ENCODE measurements at regions not wholly inside any gene's neighbourhood (a gene's known extent, or its start where the extent isn't known, plus 50 kb on each side); places are given as distances from the start of the nearest gene placed in this dataset.
"Not testable (repeated sequence)": the region's sequence is repeated elsewhere in the genome, so short reads cannot be mapped to it uniquely, and the experiment has no call there.

- not testable (repeated sequence) for DNase-seq
These were observed 859.3 kb upstream of the GBE1 start for GRCh38 chr3:82620744-82621143.

DNA sequence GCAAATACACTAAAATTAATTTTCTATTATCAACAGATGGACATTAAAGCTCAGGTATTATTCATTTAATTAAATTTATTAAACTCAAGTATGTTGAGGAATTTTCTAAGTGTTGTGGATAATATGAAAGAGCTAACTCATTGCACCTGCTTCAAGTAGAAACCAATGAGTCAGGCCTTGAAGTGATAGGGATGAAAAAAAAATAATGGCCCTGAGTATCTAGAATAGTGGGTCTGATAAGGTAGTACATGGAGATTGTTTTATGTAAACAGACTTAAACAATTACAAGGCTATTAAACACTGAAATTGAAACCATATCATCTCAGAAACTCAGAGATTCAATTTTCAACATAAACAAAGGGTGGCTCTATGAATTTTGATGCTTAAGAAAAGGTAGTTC lies 857.1 kb upstream of the GBE1 start:
- DNase-seq: no peak

DNA sequence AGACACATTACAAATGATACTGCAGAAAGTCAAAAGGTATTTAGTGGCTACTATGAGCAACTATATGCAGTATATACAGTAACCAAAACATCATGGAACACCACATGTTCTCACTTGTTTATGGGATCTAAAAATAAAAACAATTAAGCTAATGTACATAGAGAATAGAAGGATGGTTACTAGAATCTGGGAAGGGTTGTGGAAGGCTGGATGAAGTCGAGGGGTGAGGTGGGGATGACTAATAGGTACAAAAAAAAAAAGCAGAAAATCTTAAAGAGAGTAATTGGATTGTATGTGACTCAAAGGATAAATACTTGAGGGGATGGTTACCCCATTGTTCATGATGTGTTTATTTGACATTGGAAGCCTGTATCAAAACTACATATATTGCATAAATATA lies 848.8 kb upstream of the GBE1 start:
- DNase-seq: no peak

DNA sequence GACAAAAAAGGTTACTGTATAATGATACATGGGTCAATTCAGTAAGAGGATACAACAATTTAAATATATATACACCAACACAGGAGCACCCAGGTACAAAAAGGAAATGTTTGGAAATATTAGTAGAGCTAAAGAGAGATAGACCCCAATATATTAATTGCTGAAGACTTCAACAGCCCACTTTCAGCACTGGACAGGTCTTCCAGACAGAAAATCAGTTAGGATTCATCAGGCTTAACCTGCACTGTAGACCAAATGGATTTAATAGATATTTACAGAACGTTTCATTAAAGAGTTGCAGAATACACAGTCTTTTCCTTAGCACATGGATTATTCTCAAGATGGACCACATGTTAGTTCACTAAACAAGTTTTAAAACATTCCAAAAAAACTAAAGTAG lies 845.9 kb upstream of the GBE1 start:
- no peak for DNase-seq

DNA sequence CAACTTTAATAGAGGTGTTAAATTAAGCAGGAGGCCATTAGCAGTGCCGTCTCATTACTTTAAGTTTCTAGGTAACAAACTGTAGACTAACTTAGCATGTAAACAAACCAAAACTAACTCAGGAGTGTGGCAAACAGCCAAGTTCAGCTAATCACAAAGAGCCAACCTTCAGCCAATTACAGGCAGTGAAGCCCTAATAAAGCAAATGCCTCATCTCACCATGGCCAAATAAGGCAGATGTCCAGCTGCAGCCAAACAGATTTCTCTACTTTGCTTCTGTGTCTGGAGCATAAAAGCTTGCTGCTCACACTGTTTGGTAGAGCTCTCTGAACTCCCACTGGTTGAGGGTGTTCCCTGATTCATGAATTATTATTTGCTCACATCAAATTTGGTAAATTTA lies 835.4 kb upstream of the GBE1 start:
- no peak for DNase-seq

- no peak for DNase-seq
These were observed 834.1 kb upstream of the GBE1 start for GRCh38 chr3:82595530-82595929.

- DNase-seq: no peak
These were observed 825.7 kb upstream of the GBE1 start for GRCh38 chr3:82587174-82587573.

DNA sequence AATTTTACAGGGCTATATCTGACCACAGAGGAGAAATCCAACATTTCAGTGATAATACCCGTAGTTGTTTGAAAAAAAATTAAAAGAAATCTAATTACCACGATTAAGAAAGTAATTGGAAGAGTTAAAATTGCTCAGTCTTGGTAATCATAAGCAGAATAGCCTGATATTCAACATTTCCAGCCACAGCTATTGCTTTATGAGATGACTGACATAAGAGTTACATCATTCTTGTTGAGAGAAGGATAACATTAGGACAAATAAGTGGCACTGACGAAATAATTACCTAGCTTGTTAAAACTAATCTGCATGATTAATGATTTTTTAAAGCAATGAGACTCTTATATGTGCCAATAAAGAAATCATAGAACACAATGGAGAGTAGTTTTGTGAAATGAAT lies 825.0 kb upstream of the GBE1 start:
- DNase-seq: no peak

DNA sequence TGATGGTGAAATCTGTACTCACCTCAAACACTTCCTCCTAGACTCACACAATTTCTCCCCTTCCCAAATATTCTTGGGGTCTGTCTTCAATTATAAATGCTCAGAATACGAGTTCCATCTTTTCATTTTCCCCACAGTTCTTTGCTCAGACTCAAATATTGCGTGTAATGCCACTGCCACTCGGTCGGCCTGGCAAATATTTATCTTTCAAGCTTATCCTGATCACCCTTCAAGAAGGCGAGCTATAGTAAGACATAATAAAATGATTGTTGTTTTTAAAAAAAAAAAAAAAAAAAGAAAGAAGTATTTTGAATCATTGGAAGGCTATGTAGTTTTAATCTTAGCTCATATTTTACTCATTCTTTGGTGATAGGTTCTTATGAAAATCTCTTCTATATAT lies 824.6 kb upstream of the GBE1 start:
- DNase-seq: not testable (repeated sequence)

- DNase-seq: not testable (repeated sequence)
These were observed 824.1 kb upstream of the GBE1 start for GRCh38 chr3:82585591-82585990.

DNA sequence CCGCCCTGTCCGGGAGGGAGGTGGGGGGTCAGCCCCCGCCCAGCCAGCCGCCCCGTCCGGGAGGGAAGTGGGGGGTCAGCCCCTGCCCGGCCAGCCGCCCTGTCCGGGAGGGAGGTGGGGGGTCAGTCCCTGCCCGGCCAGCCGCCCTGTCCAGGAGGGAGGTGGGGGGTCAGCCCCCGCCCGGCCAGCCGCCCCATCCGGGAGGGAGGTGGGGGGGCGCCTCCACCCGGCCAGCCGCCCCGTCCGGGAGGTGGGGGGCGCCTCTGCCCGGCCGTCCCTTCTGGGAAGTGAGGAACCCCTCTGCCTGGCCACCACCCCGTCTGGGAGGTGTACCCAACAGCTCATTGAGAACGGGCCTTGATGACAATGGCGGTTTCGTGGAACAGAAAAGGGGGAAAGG lies 823.4 kb upstream of the GBE1 start:
- not testable (repeated sequence) for DNase-seq

GRCh38 chr3:82584415-82584814 lies 823.0 kb upstream of the GBE1 start:
- DNase-seq: not testable (repeated sequence)

DNA sequence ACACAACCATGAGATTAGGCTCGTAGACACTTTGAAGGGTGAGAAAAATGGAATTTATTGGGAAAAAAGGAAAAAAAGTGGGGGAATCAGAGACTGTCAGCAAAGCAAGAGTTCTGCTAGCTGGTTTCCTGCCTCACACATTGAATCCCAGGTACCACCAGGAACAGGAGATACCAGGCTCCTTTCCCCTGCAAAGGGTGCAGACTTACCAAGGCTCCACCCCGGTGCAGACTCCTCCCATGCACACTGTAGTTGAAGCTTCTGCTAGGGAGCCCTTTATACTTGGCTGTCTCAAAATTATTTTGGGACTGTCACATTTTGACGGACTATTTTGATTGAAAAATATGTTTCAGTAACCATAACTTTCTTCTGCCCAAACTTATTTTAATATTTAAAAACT lies 819.9 kb upstream of the GBE1 start:
- DNase-seq: no peak

DNA sequence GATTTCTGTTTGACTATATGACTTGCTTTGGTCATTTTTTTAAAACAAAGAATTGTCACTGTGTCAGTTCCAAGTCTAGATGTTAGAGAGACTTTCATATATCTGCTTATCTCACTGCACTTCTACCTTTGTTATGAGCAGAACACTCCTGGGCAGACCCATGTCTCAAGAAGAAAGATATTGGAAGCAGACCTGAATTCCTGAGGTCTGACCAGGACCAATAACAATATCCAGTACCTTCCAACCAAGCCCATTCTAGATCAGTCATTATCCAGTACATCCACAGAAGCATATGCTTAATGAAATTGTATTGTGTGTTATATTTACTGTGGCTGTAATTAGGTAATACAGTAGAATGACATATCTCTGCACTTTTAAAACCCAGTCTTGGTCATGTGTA lies 811.3 kb upstream of the GBE1 start:
- no peak for DNase-seq

- no peak for DNase-seq
These were observed 807.4 kb upstream of the GBE1 start for GRCh38 chr3:82568776-82569338.

GRCh38 chr3:82567029-82567600 lies 805.7 kb upstream of the GBE1 start:
- DNase-seq: no peak

- DNase-seq: no peak
These were observed 801.5 kb upstream of the GBE1 start for GRCh38 chr3:82562896-82563295.

- no peak for DNase-seq
These were observed 800.3 kb upstream of the GBE1 start for GRCh38 chr3:82561784-82562183.

DNA sequence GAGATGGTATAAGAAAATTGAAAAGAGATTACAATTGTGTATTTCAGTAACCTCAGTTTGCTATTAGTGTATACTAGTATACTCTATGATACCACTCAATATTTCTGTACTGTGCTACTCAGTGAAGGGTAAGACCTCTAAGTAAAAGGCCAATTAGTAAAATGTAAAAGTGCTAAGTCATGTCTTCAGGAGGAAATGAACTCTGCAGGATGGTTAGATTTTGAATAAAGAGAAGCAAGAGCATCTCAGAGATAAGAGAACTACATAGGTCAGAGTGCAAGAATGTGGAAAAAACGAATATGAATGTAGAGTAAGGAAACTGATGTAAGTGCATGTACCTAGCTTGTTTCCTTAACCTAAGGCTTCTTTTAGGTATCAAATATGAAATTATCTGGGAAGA lies 796.6 kb upstream of the GBE1 start:
- no peak for DNase-seq

DNA sequence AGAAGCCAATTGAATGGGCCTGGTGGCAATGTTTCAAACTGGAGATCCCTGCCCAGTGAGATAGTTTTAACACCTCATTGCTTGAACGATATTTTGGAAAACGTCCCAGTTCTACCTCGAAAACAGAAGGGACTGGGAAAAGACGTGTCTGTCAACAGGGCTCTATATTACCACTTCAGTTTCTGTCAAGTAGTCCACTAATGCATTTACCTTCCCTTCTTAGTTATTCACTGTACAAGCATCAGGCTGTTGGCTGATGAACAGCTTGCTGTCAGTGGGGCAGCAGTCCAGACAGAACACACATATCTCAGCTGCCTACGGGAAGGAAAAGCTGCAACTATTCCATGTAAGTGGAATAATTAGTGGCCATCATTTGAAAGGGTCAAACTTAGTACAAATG lies 794.7 kb upstream of the GBE1 start:
- no peak for DNase-seq

GRCh38 chr3:82542556-82542955 lies 781.1 kb upstream of the GBE1 start:
- DNase-seq: not testable (repeated sequence)

DNA sequence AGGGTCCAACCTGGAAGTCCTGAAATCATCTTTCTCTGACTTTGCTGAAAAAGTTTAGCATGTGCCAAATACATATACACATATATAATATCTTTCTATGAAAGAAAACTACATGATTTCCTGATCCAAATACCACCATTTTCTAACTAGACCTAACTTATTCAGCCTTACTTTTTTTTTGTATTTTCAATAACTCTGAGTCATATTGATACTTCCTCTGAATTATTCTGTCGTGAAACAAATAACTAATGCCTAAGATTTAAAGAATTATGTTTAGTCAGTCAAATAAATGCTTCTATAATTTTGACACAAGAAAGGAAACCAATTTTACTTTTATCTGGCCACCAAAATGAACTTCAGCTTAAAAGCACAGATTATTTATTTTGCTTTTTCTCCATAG lies 760.2 kb upstream of the GBE1 start:
- DNase-seq: no peak

DNA sequence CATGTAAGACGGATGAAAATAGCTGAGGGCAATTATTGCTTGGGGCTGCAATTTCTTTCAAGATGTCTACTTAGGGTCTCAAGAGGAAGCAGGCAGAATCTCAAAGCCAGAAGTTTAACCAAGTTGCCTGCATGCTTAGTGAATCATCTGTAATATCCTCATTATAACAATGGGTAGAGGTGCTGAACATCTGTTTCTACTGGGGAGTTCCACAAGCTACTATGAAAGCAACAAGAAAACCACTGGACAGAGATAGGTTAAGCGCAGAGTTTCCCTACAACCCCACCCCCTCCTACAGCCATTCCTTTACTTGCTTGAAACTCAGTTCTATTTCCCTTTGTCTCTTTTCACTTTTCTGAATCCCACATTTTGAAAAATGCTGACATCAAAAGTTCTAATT lies 759.4 kb upstream of the GBE1 start:
- DNase-seq: no peak

Measured in nucleus accumbens (tissue), 56 donors.